GM18502 (cell line): ENCODE measurements at regions not wholly inside any gene's neighbourhood (a gene's known extent, or its start where the extent isn't known, plus 50 kb on each side); places are given as distances from the start of the nearest gene placed in this dataset.
"Not testable (repeated sequence)": the region's sequence is repeated elsewhere in the genome, so short reads cannot be mapped to it uniquely, and the experiment has no call there.

Experiments
- ATAC-seq: cut with Tn5 transposase; IDR thresholded peaks from one replicate; pipeline ENCODE4 v1.9.1; 2021; ENCODE audit warnings: mild to moderate bottlenecking; ENCODE audit not compliant: unreplicated experiment, poor library complexity

DNA sequence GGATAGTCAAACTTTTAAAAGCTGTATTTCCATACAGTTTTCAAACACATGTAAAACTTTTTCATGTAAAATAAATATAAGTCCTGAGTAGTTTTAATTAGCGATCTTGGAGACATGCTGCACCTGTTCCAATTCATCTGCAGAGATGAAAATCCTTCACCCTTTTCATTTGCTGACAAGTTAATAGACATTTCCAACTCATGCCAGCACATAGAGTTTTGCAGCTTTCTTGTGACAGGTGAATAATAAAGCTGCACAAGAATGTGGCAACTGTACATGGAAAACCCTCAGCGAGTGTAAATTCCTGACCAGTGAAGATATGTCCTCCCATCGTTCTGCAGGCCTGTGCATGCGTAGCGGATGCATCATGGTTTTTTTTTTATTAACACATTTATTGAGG, 771.4 kb downstream of the TDRD15 start:
- ATAC-seq: no peak

DNA sequence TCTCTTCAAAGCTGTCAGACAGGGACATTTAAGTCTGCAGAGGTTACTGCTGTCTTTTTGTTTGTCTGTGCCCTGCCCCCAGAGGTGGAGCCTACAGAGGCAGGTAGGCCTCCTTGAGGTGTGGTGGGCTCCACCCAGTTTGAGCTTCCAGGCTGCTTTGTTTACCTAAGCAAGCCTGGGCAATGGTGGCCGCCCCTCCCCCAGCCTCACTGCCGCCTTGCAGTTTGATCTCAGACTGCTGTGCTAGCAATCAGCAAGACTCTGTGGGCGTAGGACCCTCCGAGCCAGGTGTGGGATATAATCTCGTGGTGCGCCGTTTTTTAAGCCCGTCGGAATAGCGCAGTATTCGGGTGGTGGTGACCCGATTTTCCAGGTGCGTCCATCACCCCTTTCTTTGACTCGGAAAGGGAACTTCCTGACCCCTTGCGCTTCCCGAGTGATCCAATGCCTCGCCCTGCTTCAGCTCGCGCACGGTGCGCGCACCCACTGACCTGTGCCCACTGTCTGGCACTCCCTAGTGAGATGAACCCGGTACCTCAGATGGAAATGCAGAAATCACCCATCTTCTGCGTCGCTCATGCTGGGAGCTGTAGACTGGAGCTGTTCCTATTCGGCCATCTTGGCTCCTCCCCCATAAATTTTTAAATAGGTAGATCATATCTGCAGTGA, 785.1 kb downstream of the TDRD15 start:
- ATAC-seq: not testable (repeated sequence)

DNA sequence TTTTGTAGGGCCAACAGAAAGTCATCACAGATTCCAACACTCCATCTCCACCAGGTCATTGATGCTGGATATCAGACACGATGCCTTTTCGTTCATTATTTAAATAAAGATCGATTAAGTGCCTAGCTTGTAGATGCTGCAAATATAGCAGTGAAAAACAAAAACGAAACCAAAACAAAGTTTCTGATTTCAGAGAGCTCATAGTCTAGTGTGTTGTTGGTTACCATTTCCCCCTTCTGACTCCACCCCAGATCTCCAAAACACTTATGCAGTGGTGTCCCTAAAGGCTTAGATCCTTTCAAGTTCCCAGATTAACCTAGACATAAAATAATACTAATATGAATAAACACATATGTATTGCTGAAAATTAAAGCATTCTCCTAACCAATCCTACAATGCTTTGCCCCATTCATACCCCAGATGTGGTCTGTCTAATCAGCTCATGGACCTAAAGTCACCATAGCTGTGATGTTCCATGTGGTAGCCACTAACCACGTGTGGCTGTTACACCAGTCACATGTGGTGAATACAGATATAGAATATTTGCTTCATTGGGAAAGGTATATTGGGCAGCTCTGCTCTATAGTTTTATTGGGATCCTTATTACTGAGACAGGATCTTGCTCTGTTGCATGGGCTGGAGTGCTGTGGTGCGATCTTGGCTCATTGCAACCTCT, 787.2 kb downstream of the TDRD15 start:
- peak; percentile 90 for ATAC-seq

DNA sequence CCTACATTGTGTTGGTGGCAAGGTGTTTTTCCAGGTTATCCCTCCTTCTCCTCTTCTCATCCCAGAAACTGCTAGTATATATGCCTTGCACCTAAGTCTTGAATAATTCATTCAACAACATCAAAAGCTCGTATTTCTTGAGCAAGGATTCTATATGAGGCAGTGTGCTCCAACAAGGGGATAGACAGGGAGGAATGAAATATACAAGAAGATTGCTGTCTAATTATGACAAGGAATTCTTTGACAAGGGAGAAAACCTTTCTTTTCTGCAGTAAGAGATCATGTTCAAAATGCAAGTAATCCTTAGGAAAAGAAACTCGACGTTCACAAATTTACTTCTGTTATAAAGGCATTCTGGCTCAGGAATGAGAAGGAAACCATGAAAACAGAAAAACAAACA, 788.6 kb downstream of the TDRD15 start:
- no peak for ATAC-seq

DNA sequence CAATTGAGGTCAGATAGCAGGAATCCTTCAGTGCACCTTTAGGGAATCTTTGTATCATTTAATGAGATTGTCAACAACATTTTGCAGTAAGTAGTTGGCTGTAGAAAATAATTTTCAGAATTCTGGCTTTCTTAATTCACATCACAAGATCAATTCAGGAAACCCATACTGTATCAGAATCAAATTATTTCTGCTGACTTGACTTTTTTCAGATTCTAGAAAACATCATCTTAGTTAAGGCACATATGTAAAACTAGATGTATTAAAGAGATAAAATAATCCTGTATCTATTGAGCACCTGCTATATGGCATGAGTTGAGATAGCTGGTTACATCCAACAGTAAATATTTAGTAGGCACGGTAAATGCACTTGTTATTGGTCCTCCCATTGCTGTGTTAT, 791.4 kb downstream of the TDRD15 start:
- no peak for ATAC-seq

DNA sequence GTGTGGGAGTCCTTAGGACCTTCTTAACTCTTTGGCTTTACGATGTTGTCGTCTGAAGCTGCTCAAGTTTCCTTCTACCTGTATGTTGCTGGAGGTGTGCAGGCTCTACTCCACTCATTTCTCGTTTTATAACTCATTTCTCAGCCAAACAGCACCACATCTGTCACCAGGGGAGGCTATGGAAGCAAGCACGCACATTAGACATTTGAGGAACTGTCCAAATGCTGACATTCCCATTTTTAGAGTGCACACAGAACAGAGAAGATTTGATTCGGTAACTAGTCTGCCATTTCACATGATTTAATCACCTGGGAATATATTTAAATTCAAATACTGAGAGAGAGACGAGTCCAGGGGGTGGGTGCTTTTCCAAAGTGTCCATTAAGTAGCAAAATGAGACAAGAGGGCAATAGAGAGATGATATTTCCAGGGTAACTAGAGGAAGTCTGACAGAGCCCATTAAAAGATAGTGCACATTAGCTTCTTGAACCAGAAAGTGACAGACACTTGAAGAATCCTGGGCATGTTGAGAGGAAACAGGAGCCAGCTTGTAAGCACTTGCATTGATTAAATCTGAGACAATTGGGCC, 793.3 kb downstream of the TDRD15 start:
- no peak for ATAC-seq

- no peak for ATAC-seq
Measured at GRCh38 chr2:21920721-21921120, 797.0 kb downstream of the TDRD15 start.

- ATAC-seq: peak; percentile 96
Measured at GRCh38 chr2:21924640-21925285, 801.0 kb downstream of the TDRD15 start.

- ATAC-seq: no peak
Measured at GRCh38 chr2:21928292-21928691, 804.5 kb downstream of the TDRD15 start.

GRCh38 chr2:21930226-21930625, 806.5 kb downstream of the TDRD15 start:
- no peak for ATAC-seq

- no peak for ATAC-seq
Measured at GRCh38 chr2:21939967-21940366, 816.2 kb downstream of the TDRD15 start.

DNA sequence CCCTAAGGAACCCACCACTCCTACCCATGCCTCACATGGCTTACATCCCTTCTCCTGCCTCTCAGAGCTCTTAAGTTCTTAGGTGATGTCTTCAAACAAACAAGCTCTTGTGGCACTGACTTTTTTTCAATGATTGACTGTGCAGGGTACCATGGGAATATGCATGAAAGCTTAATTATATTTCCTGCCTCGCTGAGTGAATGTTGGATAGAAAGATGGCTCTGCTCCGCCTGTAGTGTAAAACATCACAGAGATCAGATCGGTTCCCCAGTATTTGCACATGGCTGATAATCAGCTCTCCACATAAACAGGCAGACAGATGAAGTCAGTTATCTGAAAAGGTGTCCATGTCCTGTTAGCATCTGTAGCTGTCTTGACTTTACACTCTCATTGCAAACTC, 820.8 kb downstream of the TDRD15 start:
- no peak for ATAC-seq

DNA sequence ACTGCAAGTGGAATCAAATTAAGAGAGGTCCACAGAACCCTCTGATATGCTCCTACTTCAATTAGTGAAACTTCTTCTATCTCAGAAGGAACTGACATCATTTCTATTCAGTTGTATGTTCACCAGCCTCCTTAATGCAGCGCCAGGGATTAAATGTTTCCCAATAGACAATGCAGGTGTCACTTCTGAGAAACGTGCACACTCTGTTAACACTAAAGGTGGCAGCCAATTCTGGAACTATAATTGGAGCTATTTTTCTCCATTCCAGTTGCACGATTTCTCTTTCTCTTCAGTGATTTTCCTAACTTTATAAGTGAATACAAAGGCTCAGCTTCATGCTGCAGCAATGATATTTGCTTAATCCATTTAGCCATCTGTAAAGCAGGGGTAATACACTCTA, 821.9 kb downstream of the TDRD15 start:
- no peak for ATAC-seq

- no peak for ATAC-seq
Measured at GRCh38 chr2:21947046-21947445, 823.3 kb downstream of the TDRD15 start.

DNA sequence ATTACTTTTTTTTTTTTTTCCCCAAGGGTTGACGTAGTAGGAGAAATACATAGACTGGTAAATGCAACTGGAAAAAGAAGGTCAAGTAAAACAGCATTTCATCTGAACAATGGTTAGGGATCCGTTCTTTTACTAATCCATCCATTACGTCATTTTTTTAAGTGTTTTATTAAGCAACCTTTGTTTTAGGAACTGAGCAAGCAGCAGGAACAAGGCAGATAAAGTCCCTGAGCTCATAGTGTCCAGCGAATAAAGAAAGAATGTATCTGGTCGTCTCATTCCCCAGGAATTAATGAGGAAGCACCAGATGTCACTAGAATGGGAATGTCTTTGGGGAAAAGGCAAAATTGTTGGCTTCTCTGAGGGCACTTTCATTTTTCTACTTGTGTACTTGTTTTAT, 842.4 kb downstream of the TDRD15 start:
- ATAC-seq: no peak

DNA sequence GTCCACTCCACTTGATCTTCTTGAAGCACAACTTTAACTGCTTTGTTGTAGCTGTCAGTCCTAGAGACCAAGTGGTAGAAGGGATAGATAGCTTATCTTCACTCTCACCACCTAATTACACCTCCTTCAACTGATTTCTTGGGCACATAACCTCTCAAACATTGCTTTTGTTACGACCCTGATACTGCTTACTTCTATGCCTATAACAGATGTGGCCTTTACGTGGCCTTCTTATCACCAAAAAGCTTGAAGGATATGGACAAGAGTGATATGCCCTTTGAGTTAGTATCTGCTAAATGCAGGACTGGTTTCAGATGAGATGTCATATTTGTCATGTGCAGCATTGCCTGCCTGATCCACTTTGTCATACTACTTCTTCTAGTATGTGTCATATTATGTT, 847.2 kb downstream of the TDRD15 start:
- no peak for ATAC-seq

GRCh38 chr2:21972586-21972985, 848.8 kb downstream of the TDRD15 start:
- no peak for ATAC-seq

GRCh38 chr2:21981127-21981526, 857.4 kb downstream of the TDRD15 start:
- ATAC-seq: no peak

- ATAC-seq: no peak
Measured at GRCh38 chr2:21993002-21993401, 869.2 kb downstream of the TDRD15 start.

GRCh38 chr2:21996339-21996738, 872.6 kb downstream of the TDRD15 start:
- no peak for ATAC-seq

DNA sequence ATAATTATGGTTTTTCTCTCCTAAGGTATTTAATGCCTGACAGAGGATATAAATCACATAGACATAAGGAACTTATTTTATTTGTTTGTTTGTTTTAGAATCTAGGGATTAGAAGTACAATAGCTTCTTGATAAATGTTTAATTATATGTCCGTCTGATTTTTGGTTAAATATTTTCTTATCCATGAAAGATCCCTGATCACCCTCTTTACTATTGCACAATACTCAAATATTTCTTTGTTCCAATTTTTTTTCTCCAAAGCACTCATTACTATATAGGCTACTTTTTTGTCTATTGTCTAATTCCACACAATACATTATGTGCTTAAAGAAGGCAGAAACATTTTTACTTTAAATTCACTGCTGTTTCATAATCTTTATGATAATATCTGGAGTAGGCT, 875.8 kb downstream of the TDRD15 start:
- ATAC-seq: no peak
